Right forelimb (tissue), 1 donor: ENCODE measurements at regions not wholly inside any gene's neighbourhood (a gene's known extent, or its start where the extent isn't known, plus 50 kb on each side); places are given as distances from the start of the nearest gene placed in this dataset.
"Not testable (repeated sequence)": the region's sequence is repeated elsewhere in the genome, so short reads cannot be mapped to it uniquely, and the experiment has no call there.

Experiments
- DNase-seq: peaks from one replicate; pipeline ENCODE4 v3.0.0-alpha.2; 2018

GRCh38 chr1:96376846-96377245 lies 344.7 kb upstream of the PTBP2 start:
- DNase-seq: no peak

DNA sequence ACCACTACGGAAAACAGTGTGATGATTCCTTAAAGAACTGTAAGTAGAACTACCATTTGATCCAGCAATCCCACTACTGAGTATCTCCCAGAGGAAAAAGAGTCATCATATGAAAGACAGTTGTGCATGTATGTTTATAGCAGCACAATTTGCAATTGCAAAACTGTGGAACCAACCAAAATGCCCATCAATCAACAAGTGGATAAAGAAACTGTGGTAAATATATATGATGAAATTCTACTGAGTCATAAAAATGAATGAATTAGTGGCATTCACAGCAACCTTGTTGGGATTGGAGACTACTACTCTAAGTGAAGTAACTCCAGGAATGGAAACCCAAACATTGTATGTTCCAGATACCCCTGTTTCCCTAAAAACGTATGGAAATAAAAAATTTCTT lies 337.0 kb upstream of the PTBP2 start:
- DNase-seq: no peak

DNA sequence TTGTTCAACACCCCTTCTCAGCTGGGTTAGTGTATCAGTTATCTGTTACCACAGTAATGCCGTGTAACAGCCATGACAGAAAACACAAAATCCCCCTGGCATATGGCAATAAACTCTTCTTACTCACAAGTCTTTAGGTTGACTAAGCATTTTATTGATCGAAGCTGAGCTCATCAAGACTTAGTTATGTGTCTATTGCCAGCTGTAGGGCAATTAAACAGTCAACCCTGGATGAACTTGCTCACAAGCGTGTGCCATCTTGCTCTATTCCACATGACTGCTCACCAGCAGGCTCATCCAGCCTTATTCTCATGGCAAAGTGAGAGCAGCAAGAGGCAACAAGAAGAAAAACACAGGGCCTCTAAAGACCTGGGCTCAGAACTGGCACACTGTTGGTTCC lies 333.8 kb upstream of the PTBP2 start:
- no peak for DNase-seq

- no peak for DNase-seq
These were observed 332.9 kb upstream of the PTBP2 start for GRCh38 chr1:96388421-96389310.

- no peak for DNase-seq
These were observed 321.5 kb upstream of the PTBP2 start for GRCh38 chr1:96400089-96400488.

GRCh38 chr1:96409087-96409486 lies 312.5 kb upstream of the PTBP2 start:
- no peak for DNase-seq

DNA sequence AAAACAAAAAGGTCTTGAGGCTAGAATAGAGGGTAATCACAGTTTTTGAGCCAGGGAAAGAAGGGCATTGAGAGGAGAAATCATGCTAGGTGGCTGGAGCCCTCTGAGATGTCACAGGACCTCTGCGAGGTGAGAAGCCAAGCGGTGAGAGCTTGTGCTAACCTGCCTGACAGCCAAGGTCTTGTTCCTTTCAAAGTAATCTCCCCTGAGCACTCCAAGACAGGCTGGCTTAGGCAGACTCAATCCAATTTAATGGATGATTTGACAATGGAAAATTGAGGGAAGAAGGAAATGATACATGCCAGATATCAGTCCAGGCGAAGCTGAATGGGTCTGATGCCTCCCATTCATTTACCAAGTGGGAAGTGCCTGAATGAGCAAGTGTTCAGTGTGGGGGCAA lies 311.9 kb upstream of the PTBP2 start:
- DNase-seq: no peak

GRCh38 chr1:96411006-96411405 lies 310.6 kb upstream of the PTBP2 start:
- DNase-seq: no peak

DNA sequence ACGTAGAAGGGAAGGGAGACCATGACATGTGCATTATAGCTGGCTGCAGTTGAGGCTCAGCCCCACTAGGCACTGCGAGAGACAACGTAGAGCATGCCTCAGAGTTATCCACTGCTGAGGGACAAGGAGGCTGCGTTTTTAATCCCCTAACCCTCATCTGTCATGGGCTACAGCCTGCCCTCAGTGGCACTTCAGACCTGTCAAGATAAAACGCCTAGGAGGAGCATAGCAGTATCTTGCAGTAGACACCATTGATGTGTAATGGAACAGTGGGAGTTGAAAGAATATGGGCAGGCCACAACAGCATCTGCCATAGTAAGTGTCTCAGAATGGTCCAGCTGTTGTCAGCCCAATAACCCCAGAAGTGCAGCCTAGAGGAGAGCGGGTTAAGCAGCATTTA lies 307.0 kb upstream of the PTBP2 start:
- DNase-seq: no peak

DNA sequence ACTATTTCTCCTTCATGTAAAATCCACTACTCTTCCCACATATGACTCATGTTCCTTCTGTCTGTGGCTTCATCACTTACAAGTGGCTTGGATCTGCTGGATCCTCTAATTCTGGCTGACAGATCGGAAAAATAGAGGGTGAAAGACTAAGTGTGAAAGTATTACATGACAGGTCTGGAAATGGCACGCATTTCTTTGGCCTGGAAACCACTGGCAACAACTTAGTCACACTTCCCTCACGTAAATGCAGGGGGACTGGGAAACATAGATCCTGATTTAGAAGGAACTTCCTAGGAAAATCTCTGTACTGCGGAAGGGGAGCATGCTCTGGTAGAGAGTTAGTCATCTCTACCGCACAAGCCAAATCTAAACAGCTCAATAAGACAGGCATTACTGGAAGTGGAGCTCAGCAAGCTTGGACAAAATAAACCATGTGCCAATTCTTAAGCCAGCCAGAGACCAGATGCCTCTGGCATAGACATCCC lies 305.4 kb upstream of the PTBP2 start:
- DNase-seq: peak; percentile 63

GRCh38 chr1:96416701-96417444 lies 304.7 kb upstream of the PTBP2 start:
- DNase-seq: no peak

GRCh38 chr1:96418969-96419368 lies 302.6 kb upstream of the PTBP2 start:
- DNase-seq: no peak

DNA sequence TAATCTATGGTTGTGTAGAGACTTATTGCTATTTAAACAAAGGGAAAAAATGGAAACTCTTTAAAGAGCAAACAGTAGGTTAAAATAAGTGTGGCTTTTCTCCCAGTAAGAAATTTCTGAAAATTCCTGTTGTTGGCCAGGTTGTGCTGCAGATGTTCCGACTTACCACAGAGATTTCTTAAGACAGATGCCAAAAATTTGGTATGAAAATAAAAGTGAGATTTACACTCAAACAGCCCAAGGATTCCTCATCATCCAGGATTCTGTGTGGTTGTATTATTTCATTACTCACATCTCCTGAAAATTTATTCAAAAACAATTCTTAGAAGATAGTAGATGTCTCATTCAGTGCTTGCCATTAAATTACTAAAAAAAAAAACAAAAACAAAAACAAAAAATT lies 296.7 kb upstream of the PTBP2 start:
- no peak for DNase-seq

GRCh38 chr1:96425382-96426129 lies 296.0 kb upstream of the PTBP2 start:
- no peak for DNase-seq

DNA sequence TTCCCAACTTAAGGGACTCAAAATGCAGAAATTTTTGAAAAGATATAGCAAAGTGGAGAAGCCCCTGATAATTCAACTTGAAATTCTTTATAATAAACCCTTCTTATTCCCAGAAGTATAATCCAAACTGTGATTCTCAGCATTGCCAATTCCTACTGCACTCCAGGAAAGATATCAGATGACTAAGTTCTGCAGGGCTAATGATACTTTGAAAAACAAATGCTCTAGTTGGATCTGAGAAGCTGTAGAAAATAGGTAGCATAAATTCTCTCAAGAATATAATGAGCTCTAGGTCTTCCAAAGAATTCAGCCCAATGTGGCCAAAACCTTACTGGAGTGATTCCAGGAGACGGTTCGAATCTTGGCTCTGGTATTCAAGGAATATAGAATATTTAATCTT lies 294.0 kb upstream of the PTBP2 start:
- no peak for DNase-seq

DNA sequence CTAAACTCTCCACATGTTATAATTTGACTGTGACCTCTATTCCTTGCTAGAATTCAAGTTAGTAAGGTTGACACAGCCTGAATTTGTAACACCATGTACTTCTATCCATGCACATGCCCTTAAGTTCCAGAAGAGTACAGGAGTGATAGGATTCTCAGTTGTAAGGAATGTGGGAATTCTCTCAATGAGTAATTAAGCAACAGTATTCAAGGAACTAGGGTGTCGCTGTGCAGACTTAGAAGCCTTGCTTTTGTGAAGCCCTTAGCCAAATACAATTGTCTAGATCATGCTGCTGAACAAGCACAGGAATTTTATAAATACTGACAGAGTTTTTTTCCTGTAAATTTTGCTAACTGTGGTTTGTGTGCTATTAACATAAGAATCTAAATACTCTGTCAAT lies 276.3 kb upstream of the PTBP2 start:
- DNase-seq: no peak

- peak; percentile 48 for DNase-seq
These were observed 257.5 kb upstream of the PTBP2 start for GRCh38 chr1:96464066-96464465.

DNA sequence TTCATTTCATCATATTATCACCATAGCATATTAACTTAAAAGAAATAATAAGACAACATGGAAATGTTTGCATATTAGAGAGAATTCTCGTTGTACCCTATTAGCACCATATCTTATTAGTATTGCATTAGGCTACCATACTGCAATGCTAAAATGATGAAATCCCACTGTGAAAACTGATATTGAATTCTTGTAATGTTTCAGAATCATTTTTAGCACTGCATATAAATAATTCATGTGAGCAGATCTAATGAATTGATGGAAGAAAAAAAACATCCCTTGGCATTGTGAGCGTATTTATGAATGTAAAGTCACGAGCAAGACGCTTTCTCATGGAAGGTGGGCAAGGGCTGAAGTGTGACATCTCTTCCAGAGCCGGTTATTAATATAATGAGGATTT lies 257.1 kb upstream of the PTBP2 start:
- DNase-seq: no peak

GRCh38 chr1:96464991-96465390 lies 256.6 kb upstream of the PTBP2 start:
- no peak for DNase-seq

- peak; percentile 44 for DNase-seq
These were observed 256.1 kb upstream of the PTBP2 start for GRCh38 chr1:96465441-96465840.

- DNase-seq: no peak
These were observed 254.7 kb upstream of the PTBP2 start for GRCh38 chr1:96466842-96467241.

DNA sequence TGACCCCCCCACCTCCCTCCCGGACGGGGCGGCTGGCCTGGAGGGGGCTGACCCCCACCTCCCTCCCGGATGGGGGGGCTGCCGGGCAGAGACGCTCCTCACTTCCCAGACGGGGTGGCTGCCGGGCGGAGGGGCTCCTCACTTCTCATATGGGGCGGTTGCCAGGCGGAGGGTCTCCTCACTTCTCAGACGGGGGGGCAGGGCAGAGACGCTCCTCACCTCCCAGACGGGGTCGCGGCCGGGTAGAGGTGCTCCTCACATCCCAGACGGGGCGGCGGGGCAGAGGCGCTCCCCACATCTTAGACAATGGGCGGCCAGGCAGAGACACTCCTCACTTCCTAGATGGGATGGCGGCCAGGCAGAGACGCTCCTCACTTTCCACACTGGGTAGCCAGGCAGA lies 251.9 kb upstream of the PTBP2 start:
- not testable (repeated sequence) for DNase-seq

GRCh38 chr1:96472471-96472870 lies 249.1 kb upstream of the PTBP2 start:
- no peak for DNase-seq
